B cell (primary cell): ENCODE measurements at regions not wholly inside any gene's neighbourhood (a gene's known extent, or its start where the extent isn't known, plus 50 kb on each side); places are given as distances from the start of the nearest gene placed in this dataset.

Experiments used
- ATAC-seq: fragments of 200-7000 bp; cut with Tn5 transposase; one replicate; pipeline ENCODE4 v1.10.0; 2021; ENCODE audit warnings: low read depth, mild to moderate bottlenecking, moderate number of reproducible peaks, moderate library complexity
- CTCF ChIA-PET: fragments of 350-600 bp; sonication (Branson Sonifier 250); formaldehyde crosslinking; loops from one replicate; lab custom pipeline; 2021; ENCODE audit warnings: antibody characterized with exemption, inconsistent platforms; lab: Charles Lee
- POLR2A ChIA-PET: fragments of 350-600 bp; sonication (Branson Sonifier 250); formaldehyde crosslinking; loops from one replicate; lab custom pipeline; 2021; ENCODE audit warnings: antibody characterized with exemption; lab: Charles Lee
- DNase-seq: peaks from one replicate; pipeline ENCODE4 v3.0.0; 2013
- H2AFZ ChIP-seq: 2 replicates; pipeline ENCODE4 v1.6.1; 2012; ENCODE audit warnings: mild to moderate bottlenecking, low read depth, low read length; ENCODE audit not compliant: insufficient read depth, poor library complexity, severe bottlenecking
- H3K27ac ChIP-seq, 2 donors: 1 replicate in 1 of 2; 2 replicates in 1 of 2; pipeline ENCODE4 v1.5.1; 2012 to 2013; ENCODE audit warnings: low read length in 2 of 2, mild to moderate bottlenecking in 2 of 2, moderate library complexity in 1 of 2
- H3K27me3 ChIP-seq, 4 experiments: fragments of 200-600 bp in 1 of 4; sonication (generic) in 1 of 4; replicated peaks in 1 of 4; 1 replicate in 2 of 4; 2 replicates in 2 of 4; pipeline versions ENCODE4 v1.6.1 to v1.7.0; 2013 to 2016; ENCODE audit warnings: low read length in 3 of 4, mild to moderate bottlenecking in 2 of 4, mixed read lengths in 1 of 4, moderate library complexity in 1 of 4; ENCODE audit not compliant: insufficient read depth in 4 of 4, control insufficient read depth in 3 of 4; ENCODE audit errors: control extremely low read depth in 1 of 4
- H3K36me3 ChIP-seq, 2 experiments: replicated peaks in 1 of 2; 1 replicate in 1 of 2; 2 replicates in 1 of 2; pipeline versions ENCODE4 v1.6.1 to v1.7.1; 2013; ENCODE audit warnings: low read length in 1 of 2; ENCODE audit not compliant: insufficient read depth in 2 of 2, control insufficient read depth in 1 of 2; ENCODE audit errors: control extremely low read depth in 1 of 2, extremely low read depth in 1 of 2
- H3K4me1 ChIP-seq, 2 donors: fragments of 200-600 bp in 1 of 2; sonication (generic) in 1 of 2; 1 replicate in 1 of 2; 2 replicates in 1 of 2; pipeline versions ENCODE4 v1.5.1 to v1.6.1; 2013 to 2017; ENCODE audit warnings: low read length in 2 of 2; ENCODE audit not compliant: control insufficient read depth in 2 of 2, insufficient read depth in 2 of 2
- H3K4me2 ChIP-seq: replicated peaks from 2 replicates; pipeline ENCODE3; 2012; ENCODE audit warnings: mild to moderate bottlenecking, low read depth, low read length; ENCODE audit not compliant: poor library complexity, severe bottlenecking
- H3K4me3 ChIP-seq, 5 experiments: fragments of 200-600 bp in 1 of 5; sonication (generic) in 1 of 5; 1 replicate in 3 of 5; 2 replicates in 2 of 5; pipeline versions ENCODE4 v1.5.1 to v1.7.0; 2011 to 2016; ENCODE audit warnings: low read length in 4 of 5, mild to moderate bottlenecking in 4 of 5, low read depth in 2 of 5, control low read depth in 1 of 5, moderate library complexity in 1 of 5; ENCODE audit not compliant: insufficient read depth in 1 of 5; ENCODE audit errors: control extremely low read depth in 1 of 5, extremely low read depth in 1 of 5
- H3K79me2 ChIP-seq: fragments of 200-600 bp; sonication (generic); one replicate; pipeline ENCODE4 v1.6.0; 2016; ENCODE audit warnings: low read length; ENCODE audit not compliant: control insufficient read depth, insufficient read depth
- H3K9ac ChIP-seq: fragments of 200-600 bp; sonication (generic); 2 replicates; pipeline ENCODE4 v1.6.1; 2017; ENCODE audit warnings: mild to moderate bottlenecking, low read length, moderate library complexity
- H3K9me3 ChIP-seq, 3 donors: one replicate each; pipeline versions ENCODE4 v1.6.1 to v1.7.1; 2013; ENCODE audit warnings: low read length in 2 of 3; ENCODE audit not compliant: control insufficient read depth in 2 of 3, insufficient read depth in 1 of 3; ENCODE audit errors: control extremely low read depth in 1 of 3
- H4K20me1 ChIP-seq: 2 replicates; pipeline ENCODE4 v1.6.0; 2012; ENCODE audit warnings: mild to moderate bottlenecking, low read length; ENCODE audit not compliant: insufficient read depth, control insufficient read depth, poor library complexity, severe bottlenecking
- H3K27ac Mint-ChIP-seq: one replicate; pipeline ENCODE4 v1.8.0; 2021; ENCODE audit warnings: mixed read lengths
- H3K27me3 Mint-ChIP-seq: one replicate; pipeline ENCODE4 v1.8.0; 2021; ENCODE audit warnings: mixed read lengths
- H3K4me1 Mint-ChIP-seq: one replicate; pipeline ENCODE4 v1.8.0; 2021; ENCODE audit warnings: mixed read lengths
- H3K4me3 Mint-ChIP-seq: one replicate; pipeline ENCODE4 v1.8.0; 2021; ENCODE audit warnings: mixed read lengths
- H3K9me3 Mint-ChIP-seq: one replicate; pipeline ENCODE4 v1.8.0; 2022; ENCODE audit warnings: mixed read lengths; ENCODE audit not compliant: insufficient read depth
- CTCF ChIP-seq: fragments of 200-600 bp; IDR thresholded peaks from one replicate; pipeline ENCODE4 v1.8.0; 2022; ENCODE audit warnings: antibody characterized with exemption, mild to moderate bottlenecking
- EZH2 ChIP-seq: IDR thresholded peaks from 2 replicates; pipeline ENCODE4 v1.6.1; 2012; ENCODE audit warnings: borderline replicate concordance, low read depth, mild to moderate bottlenecking, moderate library complexity, low read length; ENCODE audit not compliant: insufficient read depth, poor library complexity, severe bottlenecking
- WGBS: methylation state at CpG from one replicate; pipeline ENCODE4 v1.1.5; 2013; ENCODE audit warnings: missing lambda C conversion rate; ENCODE audit not compliant: insufficient coverage; 5-methylcytosine and 5-hydroxymethylcytosine counted together
- intact Hi-C: fragments of 100-400 bp; cut with micrococcal nuclease; formaldehyde crosslinking; loops from one replicate; pipeline ENCODE4 v1.10.0; 2022

DNA sequence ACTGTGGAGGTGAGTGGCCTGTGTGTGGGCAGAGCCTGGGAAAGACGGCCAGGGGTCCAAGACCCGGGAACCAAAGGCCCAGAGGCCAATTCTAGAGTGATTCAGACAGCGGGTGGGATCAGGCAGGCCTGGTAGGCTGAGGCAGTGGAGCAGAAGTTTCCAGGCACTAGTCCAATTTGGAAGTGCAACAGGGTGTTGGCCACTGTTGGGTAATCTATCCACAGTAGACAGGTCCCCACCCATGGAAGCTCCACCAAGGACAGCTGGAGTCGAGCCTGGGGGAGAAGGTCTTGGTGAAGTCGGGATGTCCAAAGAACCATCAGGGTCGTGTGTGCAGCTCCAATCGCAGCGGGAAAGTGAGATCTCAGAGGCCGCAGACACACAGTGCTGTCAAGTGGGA is 125.8 kb upstream of the COPS8 start:
- Histone ChIP-seq H4K20me1 (no peaks in the 10 kb centered on the region), H3K36me3 (no peaks in the 10 kb centered on the region), H3K27me3 (no peaks in the 10 kb centered on the region), H3K79me2 (no peaks in the 10 kb centered on the region), H3K9ac (no peak overlapping the region), H3K4me3 (no peak overlapping the region), H3K4me2 (no peak overlapping the region), H3K4me1 (no peaks in the 10 kb centered on the region), H2AFZ (no peak overlapping the region), H3K9me3 (no peaks in the 10 kb centered on the region), H3K27ac (no peak overlapping the region)
- CTCF ChIA-PET, result no interaction called here
- ATAC-seq, result no peak
- POLR2A ChIA-PET, result no interaction called here
- Mint-ChIP-seq H3K4me1 (no peaks in the 10 kb centered on the region), H3K9me3 (no peaks in the 10 kb centered on the region), H3K27me3 (peaks cover 12% of the 10 kb centered on the region), H3K4me3 (no peak overlapping the region), H3K27ac (no peak overlapping the region)
- WGBS, result 89% methylated on average over 9 of the region's 9 CpGs
- TF ChIP-seq EZH2, result no peak
- TF ChIP-seq CTCF, result no peak
- DNase-seq, result no peak
- intact Hi-C loops, result no loop called here

- CTCF ChIA-PET, result no interaction called here
- intact Hi-C loops, result no loop called here
Observed at GRCh38 chr2:236960531-236960930, 125.2 kb upstream of the COPS8 start.

More at GRCh38 chr2:236960531-236960930, 125.2 kb upstream of the COPS8 start:
- Histone ChIP-seq H2AFZ (no peak overlapping the region), H3K79me2 (no peaks in the 10 kb centered on the region), H3K27me3 (no peaks in the 10 kb centered on the region), H3K9ac (no peak overlapping the region), H4K20me1 (no peaks in the 10 kb centered on the region), H3K4me2 (no peak overlapping the region), H3K4me3 (no peak overlapping the region), H3K36me3 (no peaks in the 10 kb centered on the region), H3K4me1 (no peaks in the 10 kb centered on the region), H3K9me3 (no peaks in the 10 kb centered on the region), H3K27ac (no peak overlapping the region)
- no peak for TF ChIP-seq EZH2
- TF ChIP-seq CTCF, result no peak
- DNase-seq (no peak), ATAC-seq (no peak)
- 99% methylated on average over 8 of the region's 14 CpGs for WGBS
- H3K9me3 Mint-ChIP-seq, result no peaks in the 10 kb centered on the region
- no peak overlapping the region for H3K4me3 Mint-ChIP-seq
- peaks cover 8% of the 10 kb centered on the region for H3K27me3 Mint-ChIP-seq
- POLR2A ChIA-PET, result no interaction called here
- no peak overlapping the region for H3K27ac Mint-ChIP-seq
- H3K4me1 Mint-ChIP-seq, result no peaks in the 10 kb centered on the region
